ENCODE measurements at regions not wholly inside any gene's neighbourhood (a gene's known extent, or its start where the extent isn't known, plus 50 kb on each side); places are given as distances from the start of the nearest gene placed in this dataset.
A peak's percentile ranks its signal among the peaks of the same experiment; 100 is the strongest.
"Not testable (repeated sequence)": the region's sequence is repeated elsewhere in the genome, so short reads cannot be mapped to it uniquely, and the experiment has no call there.

- peak; percentile 89 to 93 (median 92) for DNase-seq
Observed at GRCh38 chr6:6749702-6750491, 161.4 kb downstream of the LY86 start.

- peak in 1 of 3 donors; percentile 17 for DNase-seq
Observed at GRCh38 chr6:6750594-6751265, 162.2 kb downstream of the LY86 start.

GRCh38 chr6:6751266-6751596 is 162.7 kb downstream of the LY86 start:
- peak in 1 of 3 donors; percentile 8 for DNase-seq

GRCh38 chr6:6751619-6752023 is 163.1 kb downstream of the LY86 start:
- peak; percentile 84 to 89 (median 85) for DNase-seq

- DNase-seq = no peak
Observed at GRCh38 chr6:6752129-6752528, 163.6 kb downstream of the LY86 start.

- DNase-seq = no peak
Observed at GRCh38 chr6:6753301-6753700, 164.8 kb downstream of the LY86 start.

GRCh38 chr6:6756526-6756925 is 168.0 kb downstream of the LY86 start:
- no peak for DNase-seq

DNA sequence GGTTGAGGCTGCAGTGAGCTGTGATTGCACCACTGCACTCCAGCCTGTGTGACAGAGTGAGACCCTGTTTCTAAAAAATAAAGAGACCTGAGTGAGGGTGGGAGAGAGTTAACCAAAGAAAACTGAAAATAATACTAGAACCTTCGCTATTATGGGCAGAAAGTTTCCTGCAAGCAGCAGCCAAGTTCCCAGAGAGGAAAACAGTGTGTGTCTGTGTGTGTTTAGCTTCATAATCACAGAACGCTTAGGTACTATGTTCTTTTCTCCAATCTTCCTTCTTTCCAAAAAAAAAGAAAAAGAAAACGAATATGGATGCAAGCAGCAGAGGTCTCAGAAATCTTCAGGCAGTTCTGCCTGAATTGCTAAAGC is 170.0 kb downstream of the LY86 start:
- no peak for DNase-seq

DNA sequence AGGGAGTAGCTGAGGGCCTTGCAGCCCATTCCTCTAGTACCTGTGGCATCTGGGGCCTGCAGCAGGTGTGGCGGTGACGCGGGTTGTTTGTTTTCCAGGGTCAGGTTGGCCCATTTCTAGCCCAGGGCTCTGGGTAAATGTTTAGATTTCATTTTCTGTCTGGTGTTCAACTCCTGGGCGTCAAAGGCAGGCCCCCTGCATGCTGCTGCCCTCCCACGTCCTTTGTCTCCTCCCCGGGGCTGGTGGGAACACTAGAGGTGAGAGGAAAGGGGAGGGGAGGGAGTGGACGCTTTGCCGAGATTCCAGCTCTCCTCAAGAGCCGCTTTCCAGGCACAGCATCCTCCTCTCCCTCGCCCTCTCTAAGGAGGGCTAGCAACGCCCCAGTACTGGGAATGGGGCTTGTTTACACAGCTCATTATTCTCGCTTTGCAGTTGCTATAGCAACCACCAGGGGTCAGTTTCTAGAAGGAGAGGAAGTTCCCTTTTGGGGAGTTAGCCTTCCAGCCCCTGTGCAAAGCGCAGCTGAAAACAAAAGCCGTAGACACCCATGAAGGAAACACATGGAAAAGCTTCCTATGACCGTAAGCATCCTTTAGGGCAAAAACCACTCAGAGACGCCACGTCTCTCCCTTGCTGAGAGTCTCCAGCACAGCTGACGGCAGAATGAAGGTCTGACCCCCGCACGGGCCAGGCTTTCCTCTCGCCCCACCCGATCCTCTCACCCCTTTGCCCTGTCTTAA is 170.6 kb downstream of the LY86 start:
- peak; percentile 86 to 88 (median 87) for DNase-seq

- DNase-seq = no peak
Observed at GRCh38 chr6:6760002-6760401, 171.5 kb downstream of the LY86 start.

DNA sequence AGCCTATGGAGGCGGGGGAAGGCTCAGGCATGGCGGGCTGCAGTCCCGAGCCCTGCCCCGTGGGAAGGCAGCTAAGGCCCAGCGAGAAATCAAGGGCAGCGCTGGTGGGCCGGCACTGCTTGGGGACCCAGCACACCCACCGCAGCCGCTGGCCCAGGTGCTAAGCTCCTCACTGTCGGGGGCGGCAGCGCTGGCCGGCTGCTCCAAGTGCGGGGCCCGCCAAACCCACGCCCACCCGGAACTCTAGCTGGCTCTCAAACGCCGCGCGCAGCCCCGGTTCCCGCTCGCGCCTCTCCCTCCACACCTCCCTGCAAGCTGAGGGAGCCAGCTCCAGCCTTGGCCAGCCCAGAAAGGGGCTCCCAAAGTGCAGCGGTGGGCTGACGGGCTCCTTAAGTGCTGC is 174.0 kb downstream of the LY86 start:
- DNase-seq = not testable (repeated sequence)

- no peak for DNase-seq
Observed at GRCh38 chr6:6764764-6765434, 176.4 kb downstream of the LY86 start.

GRCh38 chr6:6766230-6766905 is 177.8 kb downstream of the LY86 start:
- no peak for DNase-seq

DNA sequence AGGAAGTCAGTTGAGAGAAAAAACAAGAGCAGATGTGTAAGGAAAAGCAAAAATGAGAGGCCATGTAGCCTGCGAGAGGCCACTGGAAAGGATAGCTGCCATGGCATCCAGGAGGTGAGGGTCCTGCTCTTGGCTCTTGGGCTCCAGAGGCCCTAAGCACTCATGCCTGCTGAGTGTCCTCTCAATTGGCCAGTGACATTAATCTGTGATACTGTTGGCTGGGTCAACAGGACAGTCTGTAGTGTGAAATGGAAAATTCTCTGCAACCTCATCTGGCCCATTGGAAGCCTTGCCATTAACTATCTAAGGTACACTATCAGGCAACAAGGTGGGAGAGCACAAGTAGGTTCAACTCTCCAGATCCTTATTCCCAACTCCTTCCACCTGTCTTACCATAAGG is 180.9 kb downstream of the LY86 start:
- no peak for DNase-seq

DNA sequence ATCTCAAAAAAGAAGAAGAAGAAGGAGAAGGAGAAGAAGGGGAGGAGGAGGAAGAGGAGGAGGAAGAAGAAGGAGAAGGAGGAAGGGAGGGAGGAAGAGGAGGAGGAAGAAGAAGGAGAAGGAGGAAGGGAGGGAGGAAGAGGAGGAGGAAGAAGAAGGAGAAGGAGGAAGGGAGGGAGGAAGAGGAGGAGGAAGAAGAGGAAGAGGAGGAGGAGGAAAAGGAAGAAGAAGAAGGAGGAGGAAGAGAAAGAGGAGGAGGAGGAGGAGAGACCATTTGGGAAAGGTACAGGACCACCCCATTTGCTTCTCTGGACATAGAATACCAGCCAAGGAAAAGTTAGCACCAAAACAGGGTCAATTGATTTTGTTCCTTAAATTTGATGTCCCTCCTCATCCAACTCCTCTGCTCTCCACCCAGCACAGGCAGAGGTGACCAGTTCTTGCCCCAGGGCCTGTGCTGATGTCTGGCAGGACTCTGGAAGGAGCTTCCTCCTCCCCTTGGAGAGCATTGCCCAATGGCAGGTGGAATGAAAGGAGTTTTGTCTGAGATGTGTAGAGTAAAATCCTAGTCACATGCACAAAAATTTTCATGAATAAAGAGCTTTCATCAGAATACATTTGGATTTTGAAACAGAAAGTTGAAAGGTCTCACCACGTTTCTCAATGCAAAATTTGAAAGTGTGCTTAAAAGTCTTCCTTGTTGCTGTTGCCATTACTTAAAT is 182.9 kb downstream of the LY86 start:
- DNase-seq = peak in 2 of 3 donors; percentile 46 to 62

DNA sequence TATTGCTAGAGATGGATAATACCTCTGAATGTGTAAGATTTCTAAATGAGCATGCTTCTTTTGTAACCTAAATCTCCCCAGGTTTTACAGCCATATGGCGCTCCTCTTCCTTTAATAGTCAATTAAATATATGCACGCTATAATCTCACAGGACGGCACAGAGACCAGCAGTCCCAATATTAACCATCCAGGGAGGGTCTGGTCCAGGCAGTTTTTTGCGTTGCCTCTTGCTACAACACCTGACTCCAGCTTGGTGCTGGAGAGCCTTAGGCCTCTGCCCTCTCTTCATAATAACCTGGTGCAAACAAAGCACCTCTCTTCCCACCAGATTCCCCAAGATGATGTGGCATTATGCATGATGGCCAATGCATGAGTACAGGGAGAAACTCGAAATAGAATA is 183.4 kb downstream of the LY86 start:
- no peak for DNase-seq

DNA sequence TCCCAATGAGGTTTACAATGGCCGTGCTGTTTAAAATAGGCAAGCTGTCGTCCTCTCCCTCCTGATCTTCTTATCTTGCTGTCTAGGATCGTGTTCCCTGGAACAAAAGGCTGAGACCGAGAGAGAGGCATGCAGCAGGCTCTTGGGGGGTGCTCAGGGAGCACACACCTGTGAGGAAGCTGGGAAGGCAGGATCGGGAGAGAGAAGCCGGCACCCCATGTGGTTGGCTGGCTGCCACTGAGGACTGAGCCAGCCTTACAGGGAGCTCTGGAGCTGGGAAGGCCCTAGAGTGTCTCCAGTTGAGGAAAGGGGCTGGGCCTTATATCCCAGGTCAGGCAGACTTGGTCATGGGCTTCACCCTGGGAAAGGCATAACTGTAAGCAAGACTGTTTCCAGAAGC is 184.2 kb downstream of the LY86 start:
- no peak for DNase-seq

DNA sequence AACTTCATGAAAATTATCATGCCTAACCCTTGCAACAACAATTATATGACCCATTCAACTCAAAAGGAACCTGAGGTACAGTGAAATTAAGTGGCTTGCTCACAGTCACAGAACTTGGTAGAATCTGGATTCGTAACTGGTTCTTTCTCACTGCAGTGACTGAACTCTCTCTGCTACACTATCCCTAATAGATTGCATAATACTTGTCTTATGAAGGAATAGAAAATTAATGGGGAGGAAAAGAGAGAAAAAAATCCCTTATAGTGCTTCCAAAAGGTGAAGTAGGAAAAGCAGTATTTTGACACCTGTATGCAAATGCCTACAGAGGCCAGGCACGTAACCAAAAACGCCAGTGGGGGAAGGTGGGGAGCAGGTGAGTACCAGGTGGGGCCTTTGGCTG is 186.6 kb downstream of the LY86 start:
- DNase-seq = no peak

GRCh38 chr6:6780231-6780630 is 191.7 kb downstream of the LY86 start:
- DNase-seq = no peak

- DNase-seq = no peak
Observed at GRCh38 chr6:6781172-6781872, 192.8 kb downstream of the LY86 start.

DNA sequence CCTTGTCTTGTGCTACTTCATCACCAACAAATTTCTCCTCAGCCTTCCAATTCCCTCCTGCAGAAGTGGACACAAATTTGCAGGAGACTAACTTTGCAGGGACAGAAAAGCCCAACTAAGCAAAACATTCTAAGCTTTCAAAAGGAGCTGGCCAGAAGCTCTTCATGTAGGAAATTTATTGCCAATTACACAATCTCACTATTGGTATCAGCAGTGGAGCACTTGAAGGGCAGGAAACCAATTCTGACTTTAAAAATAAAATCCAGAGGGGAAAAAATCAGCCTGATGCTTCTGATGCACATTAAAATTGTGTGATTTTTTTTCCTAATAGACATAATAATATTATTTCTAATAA is 193.3 kb downstream of the LY86 start:
- no peak for DNase-seq

- no peak for DNase-seq
Observed at GRCh38 chr6:6783721-6784120, 195.2 kb downstream of the LY86 start.

Data from suppressor macrophage treated with lipopolysaccharide for 1 hour (primary cell).